GM15510 (cell line): ENCODE measurements at regions not wholly inside any gene's neighbourhood (a gene's known extent, or its start where the extent isn't known, plus 50 kb on each side); places are given as distances from the start of the nearest gene placed in this dataset.

Experiments used
- POLR2A ChIP-seq: IDR thresholded peaks from 3 replicates; pipeline ENCODE4 v1.6.1; 2011; ENCODE audit warnings: borderline replicate concordance; ENCODE audit not compliant: insufficient read length; ENCODE audit errors: extremely low read depth

DNA sequence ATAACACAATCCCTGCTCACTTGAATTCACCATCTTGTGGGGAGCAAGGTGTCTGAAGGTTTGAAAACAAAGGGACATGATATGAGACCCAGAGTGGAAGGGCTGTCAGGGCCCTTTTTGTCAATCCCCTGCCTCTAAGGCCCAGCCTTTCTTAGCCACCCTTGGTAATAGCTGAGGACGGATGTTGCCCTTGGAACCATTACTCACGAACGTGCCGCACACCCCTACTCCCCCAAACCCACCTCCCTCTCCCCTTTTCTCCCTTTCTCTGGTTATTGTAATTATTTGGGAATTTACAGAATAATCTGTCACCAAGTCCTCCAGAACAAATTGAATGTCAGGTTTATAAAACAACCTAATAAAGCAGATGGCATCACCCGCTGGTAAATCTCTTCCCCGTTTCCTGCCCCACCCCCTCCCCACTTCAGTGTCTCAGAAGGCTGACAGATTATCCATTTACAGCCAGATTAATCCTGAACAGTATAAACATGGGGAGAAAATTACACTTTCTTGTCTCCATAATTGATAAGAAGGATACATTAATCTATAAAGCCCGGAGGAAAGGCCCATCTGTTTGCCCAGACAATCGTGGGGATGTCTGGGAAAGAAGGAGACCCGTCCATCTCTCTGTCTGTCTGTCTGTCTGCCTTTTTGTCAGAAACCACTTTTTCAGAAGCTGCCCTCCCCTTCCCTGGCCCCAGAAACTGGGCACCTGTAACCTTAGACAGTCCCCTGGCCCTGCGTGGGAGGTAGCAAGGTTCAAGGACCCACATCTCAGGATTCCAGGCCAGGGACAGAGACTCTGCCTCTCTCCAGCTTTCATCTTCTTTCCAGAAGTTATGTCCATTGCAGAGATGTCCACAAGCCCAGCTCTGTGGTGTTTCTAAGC is 60.6 kb upstream of the CD34 start:
- TF ChIP-seq POLR2A = no peak

DNA sequence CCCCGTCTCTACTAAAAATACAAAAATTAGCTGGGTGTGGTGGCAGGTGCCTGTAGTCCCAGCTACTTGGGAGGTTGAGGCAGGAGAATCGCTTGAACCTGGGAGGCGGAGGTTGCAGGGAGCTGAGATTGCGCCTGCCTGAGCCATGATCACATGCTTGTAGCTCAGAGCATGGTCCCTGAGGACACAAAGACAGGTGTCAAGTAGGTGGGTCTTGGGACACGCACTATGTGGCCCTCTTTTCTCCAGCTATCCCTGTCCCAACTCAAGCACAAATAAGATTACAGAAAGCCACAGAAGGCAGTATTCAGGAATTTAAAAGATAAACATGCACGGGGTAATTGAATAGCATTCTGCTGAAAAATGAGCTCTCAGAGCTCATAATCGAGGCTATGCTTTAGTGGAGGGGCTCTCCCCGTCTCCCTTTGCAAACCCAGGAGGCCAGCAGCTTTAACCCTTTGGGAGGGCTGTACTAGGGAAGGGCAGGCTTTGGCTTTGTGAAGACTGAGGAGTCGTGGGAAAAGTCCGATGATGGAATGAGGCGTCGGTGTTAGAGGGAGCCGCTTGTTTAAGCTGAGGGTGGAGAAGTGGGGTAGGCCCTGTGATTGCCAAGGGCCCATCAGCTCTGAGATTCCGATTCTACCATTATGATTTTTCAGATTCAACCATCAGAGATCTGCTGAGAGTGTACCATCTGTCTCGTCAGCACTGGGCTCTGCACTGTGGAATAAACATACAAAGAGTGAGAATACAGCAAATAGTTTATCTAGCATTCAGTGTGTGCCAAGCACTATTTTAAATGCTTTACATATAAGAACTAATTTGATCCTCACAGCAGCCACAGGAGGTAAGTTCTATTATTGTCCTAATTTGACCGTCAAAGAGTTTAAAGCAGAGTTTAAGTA is 59.7 kb upstream of the CD34 start:
- TF ChIP-seq POLR2A = no peak

- TF ChIP-seq POLR2A = no peak
Measured at GRCh38 chr1:207969528-207969927, 58.6 kb upstream of the CD34 start.

DNA sequence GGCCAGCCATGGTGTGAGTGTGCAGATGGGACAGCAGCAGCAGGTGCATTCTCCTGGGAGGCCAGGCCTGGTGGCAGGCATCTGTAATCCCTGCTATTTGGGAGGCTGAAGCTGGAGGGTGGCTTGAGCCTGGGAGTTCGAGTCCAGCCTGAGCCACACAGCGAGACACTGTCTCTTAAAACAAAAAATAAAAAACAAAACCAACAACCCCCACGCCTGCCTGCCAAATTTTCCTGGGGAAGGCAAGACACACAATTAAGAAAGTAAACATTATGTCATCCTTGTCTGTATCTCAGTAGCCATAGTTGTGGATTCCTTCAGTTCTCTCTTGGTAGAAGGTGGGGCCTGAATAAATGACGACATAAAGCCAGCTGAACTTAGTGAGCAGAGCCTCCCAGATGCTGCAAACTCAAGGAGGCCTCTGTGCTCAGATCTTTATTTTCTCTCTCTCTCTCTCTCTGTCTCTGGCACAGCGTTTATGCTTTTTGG is 57.6 kb upstream of the CD34 start:
- no peak for TF ChIP-seq POLR2A

DNA sequence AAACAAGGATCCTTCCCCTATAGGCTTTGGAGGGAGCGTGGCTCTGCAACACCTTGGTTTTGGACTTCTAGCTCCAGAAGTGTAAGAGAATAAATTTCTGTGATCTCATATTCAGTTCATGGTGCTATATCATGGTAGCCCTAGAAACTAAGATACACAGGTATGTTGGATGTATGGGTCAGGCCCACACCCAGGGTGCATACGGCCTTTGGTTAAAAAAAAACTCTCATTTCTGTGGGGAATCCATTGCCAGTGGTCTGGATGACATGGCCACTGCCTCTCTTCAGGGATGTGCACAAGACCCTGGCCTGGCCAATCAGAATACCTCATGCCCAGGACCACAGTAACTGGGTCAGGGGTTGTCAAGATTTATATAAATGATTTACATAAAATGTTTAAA is 56.8 kb upstream of the CD34 start:
- TF ChIP-seq POLR2A = no peak

DNA sequence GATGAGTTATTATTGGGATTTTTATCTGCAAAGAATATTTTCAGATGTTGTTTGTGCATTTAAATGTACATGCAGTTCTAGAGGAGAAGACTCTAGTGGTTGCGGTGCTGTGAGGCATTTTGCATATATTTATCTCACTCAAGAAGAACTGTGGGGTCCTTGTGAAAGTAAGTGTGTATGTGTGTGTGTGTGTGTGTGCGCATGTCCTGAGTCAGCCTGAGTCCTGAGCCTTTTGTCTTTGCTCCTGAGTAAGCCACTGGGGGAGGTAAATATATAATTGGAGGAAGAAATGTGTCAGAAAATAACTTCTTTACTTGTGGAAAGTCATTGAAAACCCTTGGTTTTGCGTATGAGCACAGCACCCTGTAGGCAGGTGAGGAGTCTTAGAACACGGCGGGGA is 55.6 kb upstream of the CD34 start:
- no peak for TF ChIP-seq POLR2A

- no peak for TF ChIP-seq POLR2A
Measured at GRCh38 chr1:207965392-207966387, 54.8 kb upstream of the CD34 start.

DNA sequence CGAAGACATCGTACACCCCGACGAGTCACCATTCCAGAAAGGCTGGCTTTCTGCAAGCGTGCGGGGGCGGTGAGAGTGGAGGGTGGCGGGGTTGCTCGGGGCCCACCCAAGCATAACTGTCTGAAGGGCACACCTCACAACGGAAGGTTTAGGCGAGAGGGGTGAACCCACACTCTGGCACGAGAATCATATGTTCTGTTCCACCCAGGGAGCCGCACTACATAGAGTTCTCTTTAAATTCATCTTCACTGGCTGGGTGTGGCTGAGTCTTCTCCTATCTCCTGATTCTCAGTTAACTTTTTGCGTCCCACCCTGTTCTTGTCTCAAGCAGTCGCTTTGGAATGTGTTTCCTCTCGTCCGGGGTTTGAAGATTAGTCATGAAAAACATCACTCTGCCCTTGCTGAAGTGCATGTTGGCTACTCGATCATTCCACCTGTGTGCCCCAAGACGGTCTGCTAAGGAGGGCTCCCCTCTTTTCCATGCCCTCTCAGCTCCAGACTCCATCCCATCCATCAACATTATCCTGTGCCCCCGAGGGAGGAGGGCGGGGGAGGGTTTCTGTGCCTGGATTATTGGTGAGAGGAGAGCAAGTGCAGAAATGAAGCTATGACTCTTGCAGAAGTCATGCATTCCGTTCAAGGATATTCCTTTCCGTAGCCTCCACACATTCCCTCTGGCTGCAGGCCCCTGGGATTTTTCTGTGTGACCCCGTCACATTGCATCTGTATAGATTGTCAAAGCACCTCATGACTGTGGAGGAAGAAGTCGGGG is 53.5 kb upstream of the CD34 start:
- TF ChIP-seq POLR2A = no peak

DNA sequence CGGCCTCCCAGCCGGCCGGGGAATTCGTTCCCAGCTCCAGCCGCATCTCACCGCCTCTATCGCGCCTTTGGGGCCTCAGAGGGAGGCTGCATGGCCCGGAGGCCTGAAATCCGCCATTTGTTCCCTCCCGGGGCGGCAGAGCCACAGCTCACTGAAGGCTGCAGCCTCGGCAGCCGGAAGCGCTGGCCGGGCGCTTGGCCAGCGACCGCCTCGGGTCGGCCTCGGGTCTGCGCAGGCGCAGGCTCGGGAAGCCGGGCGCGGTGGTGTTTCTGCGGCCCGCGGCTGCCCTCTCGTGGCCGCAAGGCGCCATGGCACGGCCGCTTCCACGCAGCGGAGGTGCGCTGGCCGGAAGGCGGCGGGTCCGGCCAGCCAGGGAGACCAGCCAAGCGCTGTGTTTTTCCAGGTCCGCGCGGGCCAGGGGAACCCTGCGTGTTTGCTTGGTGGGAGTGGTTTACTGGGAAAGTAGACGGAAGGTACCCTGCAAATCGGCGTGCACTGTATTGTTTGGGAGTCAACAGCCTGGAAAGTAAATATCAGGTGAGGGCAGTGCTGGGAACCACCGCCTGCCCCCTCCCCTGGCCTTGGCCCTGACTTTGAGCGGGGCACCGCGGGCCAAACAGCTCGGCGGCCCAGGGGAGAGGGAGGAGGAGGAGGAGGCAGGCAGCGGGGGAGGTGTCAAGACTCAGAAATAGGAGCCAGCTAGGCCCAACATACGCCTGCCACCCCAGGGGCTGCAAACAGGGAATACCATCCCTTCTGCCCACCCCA is 52.7 kb upstream of the CD34 start:
- TF ChIP-seq POLR2A = peak; percentile 88

GRCh38 chr1:207962716-207963426 is 51.9 kb upstream of the CD34 start:
- no peak for TF ChIP-seq POLR2A
